Superior temporal gyrus (tissue), 1 donor: ENCODE measurements at regions not wholly inside any gene's neighbourhood (a gene's known extent, or its start where the extent isn't known, plus 50 kb on each side); places are given as distances from the start of the nearest gene placed in this dataset.
"Not testable (repeated sequence)": the region's sequence is repeated elsewhere in the genome, so short reads cannot be mapped to it uniquely, and the experiment has no call there.

ENCODE experiments used
- DNase-seq: peaks from one replicate; pipeline ENCODE4 v3.0.0-alpha.2; 2016; ENCODE audit errors: extremely low spot score

DNA sequence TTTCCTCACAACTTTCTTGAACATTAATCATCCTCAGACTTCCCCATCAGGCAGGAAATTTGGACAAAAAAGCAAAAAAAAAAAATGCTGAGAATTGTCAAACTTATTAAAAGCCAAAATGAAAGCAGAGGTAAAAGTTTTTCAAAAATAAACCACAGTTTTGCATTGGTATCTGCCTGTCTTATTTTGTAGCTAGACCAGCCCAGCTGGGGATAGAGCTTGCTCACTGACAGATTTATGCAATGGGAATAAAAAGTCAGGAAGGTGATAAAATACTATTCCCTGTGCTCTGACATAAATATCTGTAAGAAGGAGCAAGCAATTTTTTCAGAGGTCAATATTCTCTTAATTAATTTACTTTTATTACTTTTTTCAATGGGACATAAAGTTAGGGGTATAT, 1006.7 kb upstream of the ALCAM start:
- no peak for DNase-seq

DNA sequence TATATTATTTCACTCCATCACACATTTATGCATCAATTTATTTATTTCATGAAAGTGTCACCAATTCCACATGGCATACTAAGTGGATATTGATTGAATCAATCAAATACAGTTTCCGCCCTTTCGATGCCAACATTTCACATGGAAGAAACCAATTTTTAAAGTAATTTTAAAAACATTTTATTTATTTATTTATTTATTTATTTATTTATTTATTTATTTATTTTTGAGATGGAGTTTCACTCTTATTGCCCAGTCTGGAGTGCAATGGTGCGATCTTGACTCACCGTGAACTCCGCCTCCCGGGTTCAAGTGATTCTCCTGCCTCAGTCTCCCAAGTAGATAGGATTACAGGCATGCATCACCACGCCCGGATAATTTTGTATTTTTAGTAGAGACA, 1005.0 kb upstream of the ALCAM start:
- DNase-seq = not testable (repeated sequence)

DNA sequence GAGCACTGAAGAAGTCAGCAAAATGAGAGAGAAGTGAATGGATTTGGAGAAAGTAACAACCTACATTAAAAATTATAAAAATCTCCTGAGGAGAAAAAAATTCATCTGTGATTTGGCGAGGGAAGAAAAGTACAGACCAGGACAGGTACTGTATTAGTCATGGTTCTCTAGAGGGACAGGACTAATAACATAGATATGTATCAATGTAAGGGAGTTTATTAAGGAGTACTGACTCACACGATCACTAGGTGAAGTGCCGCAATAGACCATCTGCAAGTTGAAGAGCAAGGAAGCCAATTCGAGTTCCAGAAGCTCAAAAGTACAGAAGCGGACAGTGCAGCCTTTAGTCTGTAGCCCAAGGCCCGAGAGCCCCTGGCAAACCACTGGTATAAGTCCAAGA, 1004.4 kb upstream of the ALCAM start:
- no peak for DNase-seq

DNA sequence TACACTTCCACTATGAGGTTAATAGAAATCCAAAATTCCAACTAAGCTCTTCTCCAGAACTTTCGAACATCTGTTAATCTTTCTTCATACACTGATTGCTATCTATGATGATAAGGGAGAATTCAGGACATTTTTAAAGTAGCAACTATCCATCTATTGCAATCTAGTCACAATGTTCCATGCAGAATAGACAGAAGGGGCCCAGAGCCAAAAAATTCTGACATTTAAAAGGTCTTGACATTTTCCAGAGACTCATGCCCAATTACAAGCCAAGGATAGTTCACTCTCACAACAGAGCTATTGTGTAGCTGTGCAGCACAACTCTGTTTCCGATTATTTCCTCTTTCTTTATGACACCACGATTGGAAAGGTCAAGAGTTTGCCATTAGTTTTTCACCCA, 999.7 kb upstream of the ALCAM start:
- peak; percentile 32 for DNase-seq

DNA sequence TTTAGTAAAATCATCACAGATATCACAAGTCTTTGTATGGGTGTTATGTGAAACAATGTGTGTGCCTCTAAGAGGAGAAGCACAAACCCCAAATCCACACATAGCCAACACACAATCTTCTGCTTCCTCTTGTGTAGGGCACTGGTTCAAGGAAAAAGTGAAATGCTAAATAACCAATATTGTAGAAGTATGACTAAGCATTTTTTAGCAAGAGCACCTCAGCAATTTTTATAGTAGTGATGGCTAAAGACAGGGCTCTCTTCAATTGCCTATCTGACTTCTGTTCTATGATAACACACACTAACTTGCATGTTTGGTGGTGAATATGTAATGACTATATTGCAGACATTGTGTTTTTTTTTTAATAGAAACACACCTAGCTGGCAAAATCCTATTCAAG, 997.9 kb upstream of the ALCAM start:
- no peak for DNase-seq

DNA sequence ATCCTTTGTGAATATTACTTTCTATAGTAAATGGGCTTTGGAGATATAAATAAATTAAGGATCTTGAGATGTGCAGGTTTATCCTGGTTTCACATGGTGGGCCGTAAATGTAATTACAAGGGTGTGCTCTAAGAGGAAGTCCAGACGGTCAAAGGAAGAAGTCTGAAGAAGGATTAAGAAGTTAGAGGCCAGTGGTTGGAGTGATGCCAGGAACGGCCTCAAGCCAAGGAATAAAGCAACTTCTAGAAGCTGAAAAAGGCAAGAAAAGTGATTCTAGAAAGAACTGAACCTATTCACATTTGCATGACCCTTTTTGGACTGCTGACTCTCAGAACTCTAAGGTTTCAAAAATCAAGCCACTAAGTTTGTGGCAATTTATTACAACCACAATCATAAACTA, 981.3 kb upstream of the ALCAM start:
- no peak for DNase-seq

DNA sequence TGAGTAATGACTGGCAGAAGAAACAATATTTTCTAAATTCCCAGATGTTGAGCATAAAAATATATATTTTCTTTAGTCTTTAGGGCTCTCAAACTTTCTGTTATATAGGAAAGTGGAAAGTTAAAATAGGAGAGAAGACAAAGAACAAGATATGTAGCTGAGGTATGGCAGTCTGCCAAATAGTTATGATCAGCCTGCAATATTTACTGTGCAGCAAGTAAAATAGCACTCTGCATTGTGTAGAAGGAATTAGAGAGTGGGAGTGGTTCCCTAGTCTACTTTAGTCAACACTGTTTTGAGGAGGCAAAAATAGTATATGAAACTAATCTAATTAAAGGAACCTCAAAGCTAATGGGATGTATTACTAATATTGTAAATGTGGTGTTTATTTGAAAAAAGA, 978.1 kb upstream of the ALCAM start:
- DNase-seq = no peak

DNA sequence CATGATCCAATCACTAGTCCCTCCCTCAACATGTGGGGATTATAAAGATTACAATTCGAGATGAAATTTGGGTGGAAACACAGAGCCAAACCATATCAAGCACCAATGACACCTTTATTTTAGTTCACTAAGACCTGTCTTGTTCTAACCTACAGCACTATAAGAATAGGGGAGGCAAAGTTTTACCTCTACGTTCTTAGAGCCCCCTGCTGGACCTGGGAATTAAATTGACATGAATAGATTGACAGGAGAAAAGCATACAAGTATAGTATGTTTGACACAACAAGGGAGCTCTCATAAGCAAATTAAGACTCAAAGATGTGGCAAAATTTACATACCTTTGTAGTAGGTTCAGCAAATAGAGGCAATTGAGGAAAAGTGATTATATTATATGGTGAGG, 974.4 kb upstream of the ALCAM start:
- no peak for DNase-seq

DNA sequence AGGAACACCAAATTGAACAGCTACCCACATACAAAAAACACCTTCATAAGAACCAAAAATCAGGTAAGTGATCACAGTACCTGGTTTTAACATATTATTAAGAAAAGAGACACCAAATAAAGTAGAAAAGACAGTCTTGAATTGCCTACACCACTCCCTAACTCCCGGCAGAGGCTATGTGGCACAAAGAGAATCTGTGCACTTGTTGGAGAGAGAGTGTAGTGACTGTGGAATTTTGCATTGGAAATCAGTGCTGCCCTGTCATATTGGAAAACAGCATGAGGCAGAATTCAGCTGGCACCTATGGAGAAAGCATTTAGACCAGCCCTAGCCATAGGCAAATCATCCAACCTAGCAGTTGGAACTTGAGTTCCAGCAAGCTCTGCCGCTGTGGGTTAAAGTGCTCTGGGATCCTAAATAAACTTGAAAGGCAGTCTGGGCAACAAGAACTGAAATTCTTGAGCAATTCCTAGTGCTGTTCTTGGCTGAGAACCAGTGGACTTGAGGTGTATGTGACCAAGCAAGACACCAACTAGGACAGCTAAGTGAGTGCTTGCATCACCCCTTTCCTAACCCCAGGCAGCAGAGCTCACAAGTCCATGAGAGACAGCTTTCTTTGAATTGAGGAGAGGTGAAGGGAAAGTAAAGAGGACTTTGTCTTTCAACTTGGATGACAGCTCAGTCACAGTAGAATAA, 969.6 kb upstream of the ALCAM start:
- no peak for DNase-seq

DNA sequence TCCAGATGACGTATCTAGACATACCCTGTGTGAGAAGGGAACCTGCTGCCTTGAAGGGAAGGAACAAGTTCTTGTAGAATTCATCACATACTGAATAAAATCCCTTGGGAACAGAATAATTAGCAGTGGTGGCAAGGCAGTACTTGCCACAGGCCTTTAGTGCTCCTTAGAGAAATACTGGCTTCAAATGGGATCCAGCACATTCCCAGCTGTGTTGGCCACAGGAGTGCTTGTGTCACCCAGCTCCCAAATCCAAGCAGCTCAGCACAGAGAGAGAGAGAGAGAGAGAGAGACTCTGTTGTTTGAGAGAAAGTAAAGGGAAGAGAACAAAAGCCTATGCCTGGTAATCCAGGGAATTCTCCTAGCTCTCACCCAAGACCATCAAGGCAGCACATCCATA, 969.0 kb upstream of the ALCAM start:
- no peak for DNase-seq

DNA sequence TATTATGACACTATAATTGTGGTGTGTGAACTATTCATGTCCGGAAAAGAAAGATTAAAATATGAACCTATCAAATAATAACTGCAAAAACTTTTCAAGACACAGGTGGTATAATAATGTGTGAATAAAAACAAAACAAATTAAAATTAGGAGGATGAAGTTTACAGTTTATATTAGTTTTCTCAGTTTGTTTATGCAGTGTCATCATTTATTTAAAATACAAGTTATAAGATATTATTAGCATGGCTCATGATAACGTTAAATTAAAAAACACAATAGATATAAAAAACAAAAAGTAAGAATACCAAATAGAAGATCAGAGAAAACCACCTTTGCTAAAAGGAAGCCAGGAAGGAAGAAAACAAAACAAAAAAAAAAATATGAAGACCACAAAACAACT, 963.8 kb upstream of the ALCAM start:
- DNase-seq = no peak

DNA sequence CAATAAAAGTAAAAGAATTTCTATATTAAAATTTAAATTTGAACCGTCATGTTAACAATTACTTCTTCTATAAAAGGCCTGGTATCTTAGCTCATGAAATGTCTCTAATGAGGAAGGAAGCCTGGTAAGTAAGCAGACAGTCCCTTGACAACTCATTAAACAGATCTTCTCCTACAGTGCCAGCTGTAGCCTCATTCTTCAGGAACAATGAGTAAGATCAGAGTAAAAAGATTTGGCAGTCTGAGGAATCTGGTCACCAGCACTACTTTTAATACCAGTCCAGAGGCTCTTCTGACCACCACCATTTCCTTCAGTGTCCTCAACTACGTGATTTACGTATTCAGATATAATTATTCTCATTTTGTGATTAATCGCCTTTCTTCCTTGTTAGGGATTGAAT, 955.0 kb upstream of the ALCAM start:
- no peak for DNase-seq

DNA sequence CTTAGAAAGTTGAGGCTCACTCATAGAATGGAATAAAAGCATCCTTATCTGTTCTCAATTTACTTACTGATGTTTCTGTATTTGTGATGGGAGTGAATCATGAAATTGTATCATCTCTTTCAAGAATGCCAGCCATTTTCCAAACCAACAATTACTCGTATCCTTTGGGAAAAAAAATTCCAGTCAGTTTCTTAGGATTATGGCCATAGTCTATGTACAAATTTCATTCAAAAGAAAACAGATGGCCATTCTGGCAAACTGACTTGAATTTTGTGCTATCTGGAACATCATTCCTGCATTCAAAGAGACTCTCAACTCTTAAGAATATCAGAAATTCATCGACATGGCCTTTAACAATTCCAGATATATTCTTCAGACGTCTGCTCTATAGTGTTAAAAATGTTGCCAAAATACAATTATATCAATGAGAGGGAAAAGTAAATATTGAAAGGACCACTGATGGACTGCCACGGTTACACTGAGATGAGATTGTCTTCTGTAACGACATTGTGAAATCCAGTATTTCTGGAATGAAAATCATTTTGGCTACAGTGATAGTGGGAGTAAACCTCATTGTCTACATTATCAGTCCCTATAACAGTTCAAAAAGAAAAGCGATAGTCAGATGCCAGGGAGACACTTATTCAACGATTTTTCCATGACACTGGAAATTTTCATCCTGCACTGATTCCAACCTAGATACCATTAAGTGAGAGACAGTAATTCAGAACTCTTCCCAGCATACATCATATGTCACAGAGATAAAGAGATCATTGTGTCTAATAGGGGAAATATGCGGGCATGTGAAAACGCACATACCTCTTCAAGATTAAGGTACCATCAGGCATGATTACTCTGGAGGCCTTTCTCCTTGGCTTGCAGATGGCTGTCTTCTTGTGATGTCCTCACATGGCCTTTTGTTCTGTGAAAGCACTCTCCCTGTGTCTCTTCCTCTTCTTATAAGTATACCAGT, 953.8 kb upstream of the ALCAM start:
- DNase-seq = no peak

DNA sequence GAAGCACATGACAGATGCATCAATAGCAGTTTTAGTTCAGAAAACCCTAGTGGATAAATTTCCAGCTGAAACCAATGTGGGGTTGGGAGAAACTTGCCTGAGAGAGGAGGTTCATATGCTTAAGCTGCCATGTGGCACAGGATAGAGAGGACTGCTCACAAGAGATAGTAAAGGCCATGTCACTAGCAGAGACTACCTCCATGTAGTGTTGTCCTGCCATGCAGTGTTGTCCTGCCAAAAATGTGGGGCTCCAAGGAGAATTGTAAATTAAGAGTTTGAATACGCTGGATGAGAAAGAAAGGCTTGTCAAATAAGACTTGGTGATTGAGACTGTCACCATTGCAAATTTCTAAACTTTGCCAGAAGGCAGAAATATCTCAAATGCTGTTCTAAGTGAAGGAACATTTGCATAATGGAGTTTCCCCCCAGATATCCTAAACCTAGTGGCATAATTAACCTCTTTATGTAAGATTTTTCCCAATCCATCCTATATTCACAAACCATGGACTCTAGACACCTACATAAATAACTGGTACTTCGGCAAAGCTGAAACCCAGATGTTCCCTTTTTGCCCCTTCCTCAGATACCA, 938.3 kb upstream of the ALCAM start:
- no peak for DNase-seq

DNA sequence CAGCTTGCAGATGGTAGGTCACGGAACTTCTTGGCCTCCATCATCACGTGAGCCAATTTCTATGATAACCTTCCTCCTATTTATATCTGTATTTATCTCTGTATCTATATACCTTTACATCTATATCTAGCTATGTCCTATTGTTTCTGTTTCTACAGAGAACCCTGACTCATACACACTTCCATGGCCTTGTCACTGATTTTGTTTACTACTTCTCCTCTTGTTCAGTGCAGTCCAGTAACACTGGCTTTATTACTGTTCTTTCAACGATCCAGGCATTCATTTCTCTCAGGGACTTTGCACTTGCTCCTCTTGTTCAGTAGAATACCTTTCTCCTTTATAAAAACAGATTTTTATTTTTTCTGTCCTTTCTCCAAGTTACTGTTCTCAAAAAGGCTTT, 937.0 kb upstream of the ALCAM start:
- no peak for DNase-seq

DNA sequence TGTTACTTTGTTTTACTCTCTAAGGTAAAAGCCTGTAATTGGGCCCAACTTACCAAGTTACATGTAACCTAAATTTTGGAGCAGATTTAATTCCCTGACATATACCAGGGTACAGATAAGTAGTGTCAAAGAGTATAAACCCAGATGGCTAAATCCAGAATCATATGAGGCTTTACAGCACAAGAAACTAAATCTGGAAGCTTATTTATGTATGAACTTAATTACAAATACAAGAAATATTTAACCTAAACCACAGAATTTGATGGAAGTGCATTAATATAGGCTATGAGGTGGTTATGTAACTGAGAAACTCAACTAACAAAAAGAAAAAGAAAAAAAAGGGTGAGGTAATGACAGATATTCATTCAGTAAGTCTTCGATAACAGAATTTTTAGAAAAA, 930.2 kb upstream of the ALCAM start:
- peak; percentile 39 for DNase-seq

DNA sequence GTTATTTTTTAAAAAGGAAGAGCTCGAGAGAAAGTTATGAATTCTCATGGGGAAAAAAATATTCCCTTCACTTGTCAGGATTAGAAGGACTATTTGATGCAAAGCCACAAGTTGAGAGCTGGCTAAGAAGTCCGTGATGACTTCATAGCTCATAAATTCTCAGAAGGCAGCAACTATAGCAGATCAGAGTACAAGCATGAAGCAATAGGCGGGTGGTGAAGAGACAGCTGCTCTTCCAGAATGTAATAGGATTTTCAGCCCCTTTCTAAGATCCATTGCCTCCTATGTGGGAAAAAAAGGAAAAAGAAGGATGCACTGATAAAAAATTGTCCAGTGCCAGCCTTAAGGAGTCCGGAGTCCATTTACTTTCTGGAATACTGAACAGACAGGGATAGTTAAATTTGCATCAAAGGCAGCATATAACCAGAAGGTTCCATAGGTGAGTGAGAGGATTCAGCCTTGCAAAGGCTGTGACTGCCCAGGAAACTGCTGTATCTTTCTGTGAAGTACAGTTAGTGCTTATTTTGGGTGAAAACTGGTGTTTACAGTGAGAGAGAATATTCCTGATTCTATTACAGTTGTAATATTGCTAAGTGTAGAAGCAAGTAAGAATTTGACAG, 929.5 kb upstream of the ALCAM start:
- DNase-seq = peak; percentile 76

DNA sequence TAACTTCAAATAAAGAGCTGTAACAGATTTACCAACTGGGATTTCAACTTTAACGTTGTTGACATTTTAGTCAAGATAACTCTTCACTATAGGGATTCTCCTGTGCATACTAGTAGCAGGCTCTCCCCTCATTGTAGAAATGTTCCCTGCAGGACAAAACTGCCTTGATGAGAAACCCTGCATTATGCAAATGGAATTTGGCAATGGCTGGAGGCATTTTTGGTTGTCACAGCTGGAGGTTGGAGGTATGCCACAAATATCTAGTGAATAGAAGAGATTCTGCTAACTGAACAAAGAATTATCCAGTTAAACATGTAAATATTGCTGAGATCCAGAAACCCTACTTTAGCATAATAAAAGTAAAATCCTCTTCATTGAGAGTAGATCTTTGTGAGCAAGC, 928.8 kb upstream of the ALCAM start:
- DNase-seq = peak; percentile 96

DNA sequence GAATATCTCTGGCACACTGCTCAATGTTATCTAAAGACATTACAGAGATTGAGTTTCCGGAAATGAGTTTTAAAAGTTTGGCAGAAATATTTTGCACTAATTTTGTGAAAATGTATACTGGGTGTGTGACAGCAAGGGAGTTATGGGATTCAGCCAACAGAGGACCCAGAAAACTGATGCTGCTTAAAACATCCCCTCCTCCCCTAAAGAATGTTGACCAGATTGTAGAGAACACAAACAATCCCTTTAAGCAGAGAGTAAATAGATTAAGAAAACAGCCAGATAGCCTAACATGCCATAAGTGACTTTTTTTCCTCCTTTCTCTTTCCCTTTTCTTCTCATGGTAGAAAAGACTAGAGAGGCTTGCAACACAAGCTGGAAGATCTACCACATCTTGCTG, 928.0 kb upstream of the ALCAM start:
- no peak for DNase-seq

DNA sequence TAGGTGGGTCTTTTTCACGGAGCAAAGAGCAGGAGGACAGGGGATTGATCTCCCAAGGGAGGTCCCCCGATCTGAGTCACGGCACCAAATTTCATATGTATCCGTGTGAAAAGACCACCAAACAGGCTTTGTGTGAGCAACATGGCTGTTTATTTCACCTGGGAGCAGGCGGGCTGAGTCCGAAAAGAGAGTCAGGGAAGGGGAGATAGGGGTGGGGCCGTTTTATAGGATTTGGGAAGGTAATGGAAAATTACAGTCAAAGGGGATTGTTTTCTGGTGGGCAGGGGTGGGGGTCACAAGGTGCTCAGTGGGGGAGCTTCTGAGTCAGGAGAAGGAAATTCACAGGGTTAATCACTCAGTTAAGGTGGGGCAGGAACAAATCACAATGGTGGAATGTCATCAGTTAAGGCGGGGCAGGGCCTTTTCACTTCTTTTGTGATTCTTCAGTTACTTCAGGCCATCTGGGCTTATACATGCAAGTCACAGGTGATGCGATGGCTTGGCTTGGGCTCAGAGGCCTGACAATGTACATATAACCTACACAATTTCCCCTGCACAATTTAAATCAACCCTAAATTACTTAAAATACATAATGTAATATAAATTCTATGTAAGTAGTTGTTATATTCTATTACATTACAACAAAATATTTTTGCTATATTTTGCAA, 921.3 kb upstream of the ALCAM start:
- DNase-seq = not testable (repeated sequence)

DNA sequence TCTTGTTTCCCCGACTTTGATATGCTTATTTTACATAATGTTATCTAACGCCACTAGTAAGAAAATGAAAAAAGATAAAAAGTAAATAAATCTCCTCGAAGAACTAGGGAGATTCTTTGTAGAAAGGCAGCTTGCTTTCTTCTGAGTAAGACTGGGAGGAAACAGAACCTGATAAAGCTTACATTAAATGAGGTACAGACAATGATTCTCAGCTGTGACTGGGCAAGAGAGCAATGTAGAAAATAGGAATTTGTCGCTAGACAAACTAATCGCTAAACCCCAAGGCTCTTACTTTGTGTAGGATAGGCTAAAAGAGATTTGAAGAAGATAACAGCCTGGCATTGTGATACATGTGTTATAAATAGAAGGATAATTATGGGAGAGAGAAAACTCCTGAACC, 919.0 kb upstream of the ALCAM start:
- no peak for DNase-seq

DNA sequence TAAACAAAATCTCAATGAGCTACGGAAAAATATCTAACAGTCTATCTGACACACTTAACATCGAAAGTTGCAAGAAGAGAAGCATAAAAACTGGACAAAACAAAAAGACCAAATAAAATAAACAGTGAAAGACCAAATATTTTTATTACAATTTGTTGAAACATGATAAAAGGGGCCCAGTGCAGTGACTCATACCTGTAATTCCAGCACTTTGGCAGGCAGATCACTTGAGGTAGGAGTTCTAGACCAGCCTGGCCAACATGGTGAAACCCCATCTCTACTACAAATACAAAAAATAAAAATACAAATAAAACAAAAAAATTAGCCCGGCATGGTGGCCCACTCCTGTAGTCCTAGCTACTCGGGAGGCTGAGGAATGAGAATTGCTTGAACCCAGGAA, 914.0 kb upstream of the ALCAM start:
- DNase-seq = no peak
